HG03039 (cell line): ENCODE measurements at regions not wholly inside any gene's neighbourhood (a gene's known extent, or its start where the extent isn't known, plus 50 kb on each side); places are given as distances from the start of the nearest gene placed in this dataset.
"Not testable (repeated sequence)": the region's sequence is repeated elsewhere in the genome, so short reads cannot be mapped to it uniquely, and the experiment has no call there.

Experiments
- ATAC-seq: cut with Tn5 transposase; IDR thresholded peaks from one replicate; pipeline ENCODE4 v1.9.1; 2021; ENCODE audit warnings: mild to moderate bottlenecking, moderate library complexity; ENCODE audit not compliant: unreplicated experiment

DNA sequence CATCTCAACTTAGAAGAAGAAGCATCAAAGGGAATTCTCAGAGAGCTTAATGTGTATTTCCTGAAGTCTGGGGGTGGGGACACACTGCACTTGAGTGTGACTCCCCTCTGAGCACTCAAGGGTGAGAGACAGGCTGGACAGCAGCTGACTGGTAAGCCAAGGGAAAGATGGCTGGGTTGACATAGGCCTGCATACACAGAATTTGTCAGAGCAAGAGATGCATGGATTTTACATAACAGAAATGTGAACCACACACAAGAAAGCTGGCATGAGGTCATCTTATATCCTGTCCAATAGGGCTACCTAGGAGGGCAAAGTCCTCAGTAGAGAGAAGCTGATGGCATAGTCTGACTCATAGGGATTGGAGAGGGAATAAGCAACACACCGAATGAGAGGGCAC, 114.3 kb upstream of the EPB41L4A start:
- ATAC-seq: no peak

DNA sequence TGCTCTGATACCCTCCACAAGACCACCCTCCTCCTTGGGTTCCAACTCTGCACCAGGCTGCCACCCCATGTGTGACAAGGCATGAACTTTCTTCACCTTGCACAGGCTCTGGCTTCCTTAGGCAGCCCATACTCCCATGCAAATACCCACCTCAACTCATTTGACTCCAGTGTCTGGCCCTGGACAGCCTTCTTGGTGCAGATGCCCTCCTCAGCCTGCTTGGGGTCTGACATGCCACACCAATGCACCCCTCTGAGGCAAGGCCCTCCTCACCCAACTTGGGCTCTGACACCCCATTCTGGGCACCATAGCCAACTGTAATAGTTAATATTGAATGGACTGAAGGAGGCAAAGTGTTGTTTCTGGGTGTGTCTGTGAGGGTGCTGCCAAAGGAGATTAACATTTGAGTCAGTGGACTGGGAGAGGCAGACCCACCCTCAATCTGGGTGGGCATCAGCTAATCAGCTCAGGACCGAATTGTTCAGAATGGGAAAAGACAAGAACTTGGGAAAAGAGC, 115.0 kb upstream of the EPB41L4A start:
- ATAC-seq: no peak

DNA sequence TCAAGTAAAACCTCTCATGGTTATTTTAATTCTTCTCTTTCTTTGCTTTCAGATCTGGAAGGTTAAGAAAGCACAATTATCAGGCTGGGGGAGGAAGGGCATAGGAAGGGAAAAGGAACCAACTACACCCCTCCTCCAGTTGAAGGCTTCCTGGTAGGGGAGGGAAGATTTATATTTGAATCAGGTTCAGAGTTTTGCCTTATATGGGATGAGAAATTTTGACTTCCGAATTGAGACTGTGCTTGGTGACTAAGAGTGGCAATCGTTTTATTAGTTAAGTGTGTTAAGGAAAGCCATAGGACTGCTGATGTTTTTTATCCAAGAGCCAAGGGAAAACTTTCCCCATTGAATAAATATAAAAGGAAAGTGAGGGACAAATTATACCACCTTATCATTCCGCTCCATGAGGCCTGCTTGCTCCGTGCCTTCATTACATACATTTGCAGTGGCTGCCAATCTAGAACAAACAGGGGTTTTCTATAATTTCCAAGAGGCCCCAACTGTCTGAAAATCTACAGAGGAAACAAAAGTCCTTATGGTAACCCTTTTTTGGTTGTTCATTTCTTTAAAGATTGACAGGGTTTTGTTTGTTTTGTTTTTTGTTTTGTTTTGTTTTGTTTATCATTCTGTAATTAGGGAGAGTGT, 115.7 kb upstream of the EPB41L4A start:
- no peak for ATAC-seq

DNA sequence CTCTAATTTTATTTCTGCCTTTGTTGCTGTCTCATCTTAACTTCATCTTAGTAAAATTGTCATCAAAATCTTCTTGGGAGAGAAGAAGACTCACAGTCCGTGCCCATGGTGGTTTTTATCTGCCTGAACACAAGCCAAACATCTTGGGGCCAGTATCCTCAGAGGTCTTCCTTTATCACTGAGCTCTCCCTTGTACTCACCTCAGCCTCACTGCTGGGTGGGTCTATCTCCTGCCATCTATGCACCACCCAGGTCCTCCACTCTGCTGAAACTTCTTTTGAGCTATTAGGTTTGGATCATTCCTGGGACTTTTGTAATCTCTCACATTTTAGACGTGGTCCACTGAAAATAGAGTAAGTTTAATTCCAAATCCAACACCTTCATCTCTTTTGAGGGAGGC, 116.3 kb upstream of the EPB41L4A start:
- ATAC-seq: no peak

DNA sequence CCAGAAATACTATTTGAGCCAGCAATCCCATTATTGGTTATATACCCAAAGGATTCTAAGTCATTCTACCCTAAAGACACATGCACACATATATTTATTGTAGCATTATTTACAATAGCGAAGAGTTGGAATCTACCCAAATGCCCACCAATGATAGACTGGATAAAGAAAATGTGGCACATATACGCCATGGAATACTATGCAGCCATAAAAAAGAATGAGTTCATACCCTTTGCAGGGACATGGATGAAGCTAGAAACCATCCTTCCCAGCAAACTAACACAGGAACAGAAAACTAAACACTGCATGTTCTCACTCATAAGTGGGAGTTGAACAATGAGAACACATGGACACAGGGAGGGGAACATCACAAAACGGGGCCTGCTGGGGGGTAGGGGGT, 125.5 kb upstream of the EPB41L4A start:
- not testable (repeated sequence) for ATAC-seq

DNA sequence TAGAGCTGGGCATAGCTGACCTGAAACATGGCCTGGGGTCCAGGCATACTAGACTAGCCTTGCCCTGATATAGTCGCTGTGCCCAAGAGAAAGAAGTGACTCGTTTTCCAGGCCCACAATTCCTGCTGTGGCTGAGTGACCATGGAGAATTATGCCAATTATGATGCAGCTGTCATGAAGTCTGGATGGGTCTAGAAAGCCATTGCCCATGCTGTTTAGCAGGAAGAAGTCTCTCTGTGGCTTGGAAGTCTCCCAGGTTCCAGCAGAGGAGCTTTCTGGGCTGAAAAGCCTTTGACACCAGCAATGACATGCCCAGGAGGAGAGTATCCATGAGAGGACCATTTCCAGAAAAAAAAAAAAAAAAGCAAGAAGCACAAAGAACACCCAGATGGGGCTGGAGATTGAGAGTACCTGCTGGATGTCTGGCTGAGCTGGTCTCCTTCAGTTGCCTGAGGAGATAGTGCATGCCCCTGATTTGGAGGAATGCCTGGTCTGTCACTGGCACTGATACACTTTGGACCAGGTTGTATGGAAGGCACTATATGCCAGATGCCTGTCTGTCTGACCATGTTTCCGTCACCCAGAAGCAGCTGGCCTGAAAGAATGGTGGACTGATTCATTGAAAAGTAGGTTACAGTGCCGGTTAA, 128.0 kb upstream of the EPB41L4A start:
- ATAC-seq: no peak

DNA sequence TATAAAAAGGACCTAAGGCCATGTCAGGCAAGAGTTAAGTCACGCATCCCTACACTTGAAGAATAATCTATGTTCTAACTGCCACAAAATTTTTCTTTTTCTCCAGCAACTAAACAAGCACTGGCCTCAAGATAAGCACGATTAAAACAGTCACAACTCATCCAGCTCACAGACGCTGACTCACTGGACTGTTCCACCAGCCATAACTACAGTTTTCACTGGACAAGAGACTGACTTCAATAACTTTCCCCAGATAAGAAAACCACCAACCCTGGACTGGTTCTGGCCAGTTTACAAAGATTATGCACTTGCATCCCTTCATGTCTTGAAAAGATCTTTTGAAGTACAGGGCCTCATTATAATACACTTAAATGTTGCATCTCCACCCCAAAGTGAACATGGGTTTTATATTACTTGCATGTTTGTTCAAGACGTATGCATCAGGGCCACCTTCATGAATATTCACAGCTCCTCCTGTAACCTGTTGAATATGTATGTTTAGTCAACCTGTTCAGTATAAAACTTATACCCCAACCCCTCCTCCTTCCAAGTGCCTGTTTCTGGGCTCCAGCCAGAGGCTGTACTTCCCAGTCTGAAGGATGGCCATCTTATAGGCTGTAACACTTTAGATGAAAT, 129.3 kb upstream of the EPB41L4A start:
- no peak for ATAC-seq

DNA sequence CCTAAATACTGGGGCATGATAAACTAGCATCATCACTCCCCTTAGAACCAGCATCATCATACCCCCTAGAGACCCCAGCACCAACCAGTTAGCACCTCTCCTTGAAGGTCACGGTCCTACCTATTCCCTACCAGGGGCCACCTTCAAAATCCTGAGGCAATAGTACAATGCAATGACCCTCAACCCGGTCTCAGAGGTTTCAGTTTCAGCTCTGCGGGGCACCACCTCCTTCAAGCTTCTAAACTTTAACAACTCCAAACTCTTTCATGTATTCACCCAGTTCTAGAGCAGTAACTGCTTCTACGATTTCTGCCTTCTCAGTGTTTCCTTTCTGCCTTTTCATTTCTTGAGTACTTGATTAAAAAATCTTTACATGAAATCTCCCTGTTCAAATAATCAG, 130.1 kb upstream of the EPB41L4A start:
- ATAC-seq: no peak

DNA sequence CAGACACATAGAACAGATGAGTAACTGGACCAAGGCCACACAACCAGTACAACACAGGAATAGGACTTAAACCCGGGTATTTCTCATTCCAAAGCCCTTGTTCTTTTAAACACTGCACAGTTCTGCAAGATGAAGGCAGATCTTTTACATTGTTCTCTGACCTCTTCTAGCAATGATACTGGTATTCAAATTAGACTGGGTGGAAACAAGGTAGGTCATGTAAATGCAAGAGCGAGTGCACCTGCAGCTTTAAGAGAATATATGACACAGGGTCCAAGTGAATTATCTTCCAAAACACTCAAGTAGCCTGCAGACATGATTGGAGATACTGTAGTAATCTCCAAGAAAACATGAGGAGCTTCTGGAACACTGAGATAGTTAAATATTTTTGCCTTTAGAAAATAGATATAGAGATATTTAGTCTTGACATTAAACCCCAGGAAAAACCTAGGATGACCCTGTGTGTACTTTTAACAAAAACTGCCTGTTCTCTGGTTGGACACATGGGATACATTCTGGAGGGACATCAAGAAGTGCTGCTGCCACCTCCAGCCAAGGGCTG, 130.6 kb upstream of the EPB41L4A start:
- no peak for ATAC-seq

DNA sequence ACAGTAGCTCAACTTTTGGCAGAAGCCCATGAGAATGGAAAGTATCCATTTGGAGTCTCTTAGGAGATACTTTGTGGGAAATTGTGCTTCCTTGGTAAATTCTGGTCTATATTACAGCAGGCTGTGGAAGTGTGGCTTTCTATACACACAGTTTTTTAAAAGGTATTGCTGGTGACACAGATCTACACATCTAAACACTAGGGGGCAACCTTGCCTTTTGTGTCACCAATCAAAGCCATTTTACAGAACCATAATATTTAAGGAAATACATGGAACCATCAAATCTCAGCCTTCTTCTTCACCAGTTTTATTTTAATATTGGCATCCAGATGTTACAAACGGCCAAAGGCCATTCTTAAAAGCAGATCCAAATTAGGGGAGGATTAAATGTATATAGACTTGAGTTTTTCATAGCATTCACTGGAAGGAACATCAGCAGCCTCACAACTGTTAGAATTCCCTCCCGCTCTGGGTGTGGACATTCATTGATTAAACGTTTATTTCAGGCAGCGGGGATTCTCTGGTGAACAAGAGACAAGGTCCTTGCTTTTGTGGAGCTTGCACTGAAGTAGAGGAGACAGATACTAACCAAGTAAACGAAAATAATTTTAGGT, 132.4 kb upstream of the EPB41L4A start:
- no peak for ATAC-seq

DNA sequence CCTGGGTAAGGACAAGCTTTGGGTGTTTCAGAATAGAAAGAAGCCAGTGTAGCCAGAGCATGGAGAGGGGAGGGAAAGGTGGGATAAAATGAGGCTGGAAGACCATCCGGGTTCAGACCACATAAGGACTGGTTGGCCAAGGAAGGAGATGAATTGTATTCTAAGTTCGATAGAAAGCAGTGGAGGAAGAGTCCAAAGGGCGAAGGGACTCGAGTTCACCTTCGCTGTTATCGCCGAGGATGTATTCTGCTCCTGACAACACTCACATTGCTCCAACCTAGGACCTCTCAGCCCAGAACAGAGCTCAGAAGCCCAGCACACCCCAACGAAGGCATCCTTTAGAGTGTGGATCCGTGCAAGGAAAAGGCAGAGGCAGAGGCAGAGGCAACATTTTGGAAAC, 133.1 kb upstream of the EPB41L4A start:
- ATAC-seq: no peak

DNA sequence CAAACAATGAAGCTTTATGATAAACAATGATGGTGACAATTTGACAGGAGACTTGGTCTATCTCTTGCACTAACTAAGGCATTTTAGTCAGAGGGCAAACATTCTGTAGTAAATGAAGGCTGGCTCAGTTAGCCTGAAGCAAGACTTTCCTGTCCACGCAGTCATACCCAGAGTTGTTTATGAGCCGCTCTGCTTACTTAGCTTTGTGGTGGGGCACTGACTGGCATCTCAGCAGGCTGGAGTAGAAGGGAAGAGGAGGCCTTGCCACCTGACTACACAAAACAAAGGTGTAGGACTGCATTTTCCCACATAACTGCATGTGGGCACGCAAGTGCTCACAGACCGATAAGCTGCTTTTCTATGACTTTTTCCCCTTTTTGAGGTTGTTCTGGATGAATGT, 133.7 kb upstream of the EPB41L4A start:
- ATAC-seq: no peak

DNA sequence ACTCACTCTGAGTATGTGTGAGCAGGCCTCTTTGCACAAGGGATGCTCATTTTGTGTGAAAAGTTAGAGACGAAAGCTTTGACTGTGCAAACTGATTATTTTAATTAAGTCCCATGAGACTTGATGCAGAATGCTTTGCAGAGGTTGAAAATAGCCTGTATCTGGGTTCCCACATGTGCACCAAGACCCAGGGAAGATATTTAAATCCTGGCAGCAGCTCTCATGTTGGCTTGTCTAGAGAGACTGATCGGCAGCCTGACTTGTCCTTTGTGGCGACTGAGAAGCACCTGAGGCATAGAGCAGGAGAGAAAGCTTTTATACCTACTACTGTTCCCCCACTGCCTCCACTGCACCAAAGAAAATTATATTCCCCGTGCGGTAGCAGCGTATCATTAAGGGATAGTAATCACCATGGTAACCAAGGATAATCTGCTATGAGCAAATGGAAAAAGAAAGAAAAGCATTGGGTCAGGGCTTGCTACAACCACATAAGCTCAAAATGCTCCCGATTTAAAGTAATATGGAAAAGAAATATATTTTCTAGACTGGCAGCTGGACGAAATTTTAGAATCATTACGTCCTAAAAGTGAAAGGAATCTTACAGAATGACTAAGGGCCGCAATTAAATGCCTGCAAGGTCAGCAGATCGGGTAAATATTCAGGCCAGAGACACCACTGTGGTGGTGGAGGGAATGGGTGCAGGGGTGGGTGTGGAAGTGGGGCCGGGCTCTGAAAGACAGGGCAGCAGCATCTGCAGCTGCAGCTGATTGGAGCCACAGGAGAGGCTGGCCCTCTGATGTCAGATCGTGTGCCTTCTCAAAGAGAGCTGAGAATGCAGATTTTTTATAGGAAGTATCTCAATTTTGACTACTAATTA, 135.3 kb upstream of the EPB41L4A start:
- ATAC-seq: no peak

DNA sequence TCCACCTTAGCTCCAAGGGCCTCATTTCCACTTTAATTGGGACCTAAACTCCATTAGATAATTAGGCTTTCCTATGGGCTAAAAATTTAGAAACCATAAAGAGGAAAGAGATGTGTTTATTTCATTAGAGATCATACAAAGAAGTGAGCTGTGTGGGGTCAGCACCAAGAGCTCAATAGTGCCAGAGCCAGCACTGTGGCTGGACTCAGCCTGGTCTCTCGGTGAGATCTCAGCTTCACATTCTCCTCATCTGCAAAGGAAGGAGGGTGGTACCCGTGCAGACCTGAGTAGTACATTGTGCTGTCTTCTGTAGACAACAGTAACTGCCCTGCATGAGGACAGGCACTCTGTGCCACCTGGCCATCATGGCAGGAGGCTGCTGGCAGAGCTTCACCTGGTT, 136.1 kb upstream of the EPB41L4A start:
- ATAC-seq: no peak

DNA sequence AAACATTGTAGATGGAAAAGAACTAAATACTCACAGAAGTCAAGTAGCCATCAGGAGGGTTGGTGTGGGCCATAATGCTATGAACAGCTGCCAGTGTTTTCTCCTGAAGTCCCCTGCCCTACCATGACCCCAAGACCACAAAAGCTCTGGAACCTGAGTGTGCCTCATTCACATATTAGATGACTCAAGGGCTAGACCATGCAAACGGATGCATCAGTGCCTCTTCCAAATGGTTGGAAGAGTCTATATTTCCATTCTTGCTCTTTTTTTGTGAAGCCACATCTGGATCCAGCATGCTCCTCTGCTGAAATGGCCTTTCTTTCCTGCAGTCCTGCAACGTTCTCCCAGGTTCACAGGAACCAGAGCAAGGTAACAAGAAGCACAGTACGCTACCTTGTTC, 136.6 kb upstream of the EPB41L4A start:
- no peak for ATAC-seq

DNA sequence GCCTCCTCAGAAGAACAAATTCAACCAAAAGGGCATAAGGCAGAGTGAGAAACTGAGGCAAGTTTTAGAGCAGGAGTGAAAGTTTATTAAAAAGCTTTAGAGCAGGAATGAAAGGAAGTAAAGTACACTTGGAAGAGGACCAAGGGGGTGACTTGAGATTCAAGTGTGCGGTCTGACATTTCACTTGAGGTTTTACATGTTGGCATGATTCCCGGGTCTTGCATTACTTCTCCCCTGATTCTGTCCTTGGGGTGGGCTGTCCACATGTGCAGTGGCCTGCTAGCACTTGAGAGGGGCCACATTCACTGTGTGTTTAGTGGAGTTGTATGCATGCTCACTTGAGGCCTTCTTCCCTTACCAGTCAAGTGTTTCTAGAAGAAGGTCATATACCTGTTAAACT, 140.4 kb upstream of the EPB41L4A start:
- ATAC-seq: not testable (repeated sequence)

DNA sequence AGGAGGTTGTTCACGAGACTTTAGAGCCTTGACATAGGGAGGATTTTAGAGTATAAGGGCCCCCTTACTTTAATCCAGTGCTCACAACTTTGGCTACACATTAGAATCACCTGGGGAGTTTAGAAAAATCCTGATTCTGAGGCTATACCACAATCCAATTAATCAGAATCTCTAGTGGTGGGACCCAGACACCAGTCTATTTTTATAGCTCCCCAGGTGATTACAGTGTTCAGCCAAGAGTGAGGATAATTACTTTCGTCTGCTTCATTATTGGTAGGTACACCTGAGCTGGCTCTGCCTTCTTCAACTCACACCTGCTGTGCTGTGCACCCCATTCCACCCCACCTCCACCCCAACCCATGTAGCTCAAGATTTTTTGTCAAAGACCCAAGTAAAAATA, 141.3 kb upstream of the EPB41L4A start:
- no peak for ATAC-seq

DNA sequence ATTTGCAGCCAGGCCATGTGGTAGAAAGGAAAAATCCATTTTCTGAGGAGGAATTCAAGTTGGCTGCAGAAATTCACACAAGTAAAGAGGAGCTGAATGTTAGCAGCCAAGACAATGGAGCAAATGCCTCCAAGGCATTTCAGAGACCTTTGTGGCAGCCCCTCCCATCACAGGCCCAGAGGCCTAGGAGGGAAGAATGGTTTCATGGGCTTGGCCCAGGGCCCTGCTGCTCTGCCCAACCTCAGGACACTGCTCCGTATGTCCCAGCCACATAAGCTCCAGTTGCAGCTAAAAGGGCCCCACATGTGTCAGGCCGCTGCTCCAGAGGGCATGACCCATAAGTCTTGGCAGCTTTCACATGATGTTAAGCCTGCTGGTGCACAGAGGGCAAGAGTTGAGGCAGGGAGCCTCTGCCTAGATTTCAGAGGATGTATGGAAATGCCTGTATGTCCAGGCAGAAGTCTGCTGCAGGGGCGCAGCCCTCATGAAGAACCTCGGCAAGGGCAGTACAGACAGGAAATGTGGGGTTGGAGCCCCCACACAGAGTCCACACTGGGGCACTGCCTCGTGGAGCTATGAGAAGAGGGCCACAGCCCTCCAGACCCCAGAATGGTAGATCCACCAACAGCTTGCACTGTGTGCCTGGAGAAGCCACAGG, 144.2 kb upstream of the EPB41L4A start:
- ATAC-seq: no peak

DNA sequence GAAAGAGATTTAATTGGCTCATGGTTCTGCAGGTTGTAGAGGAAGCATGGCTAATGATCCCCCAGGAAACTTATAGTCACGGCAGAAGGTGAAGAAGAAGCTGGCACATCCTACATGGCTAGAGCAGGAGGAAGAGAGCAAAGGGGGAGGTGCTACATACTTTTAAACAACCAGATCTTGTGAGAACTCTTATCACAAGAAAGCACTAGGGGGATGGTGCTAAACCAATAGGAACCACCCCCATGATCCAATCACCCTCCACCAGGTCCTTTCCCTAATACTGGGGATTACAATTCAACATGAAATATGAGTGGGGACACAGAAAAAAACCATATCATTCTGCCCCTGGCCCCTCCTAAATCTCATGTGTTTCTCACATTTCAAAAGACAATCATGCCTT, 147.2 kb upstream of the EPB41L4A start:
- ATAC-seq: no peak

DNA sequence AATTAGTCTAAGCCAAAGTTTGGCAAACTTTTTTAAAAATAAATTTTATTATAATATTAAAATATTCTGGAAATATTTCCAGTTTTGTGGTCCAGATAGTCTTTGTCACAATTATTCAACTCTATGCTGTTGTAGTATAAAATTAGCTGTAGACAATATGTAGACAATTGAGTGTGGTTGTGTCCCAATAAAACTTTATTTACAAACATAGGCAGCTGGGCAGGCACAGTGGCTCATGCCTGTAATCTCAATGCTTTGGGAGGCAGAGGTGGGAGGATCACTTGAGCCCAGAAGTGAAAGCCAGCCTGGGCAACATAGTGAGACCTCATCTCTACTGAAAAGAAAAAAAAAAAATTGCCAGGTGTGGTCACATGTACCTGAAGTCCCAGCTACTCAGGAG, 150.5 kb upstream of the EPB41L4A start:
- no peak for ATAC-seq
